ENCODE measurements at regions not wholly inside any gene's neighbourhood (a gene's known extent, or its start where the extent isn't known, plus 50 kb on each side); places are given as distances from the start of the nearest gene placed in this dataset.

DNA sequence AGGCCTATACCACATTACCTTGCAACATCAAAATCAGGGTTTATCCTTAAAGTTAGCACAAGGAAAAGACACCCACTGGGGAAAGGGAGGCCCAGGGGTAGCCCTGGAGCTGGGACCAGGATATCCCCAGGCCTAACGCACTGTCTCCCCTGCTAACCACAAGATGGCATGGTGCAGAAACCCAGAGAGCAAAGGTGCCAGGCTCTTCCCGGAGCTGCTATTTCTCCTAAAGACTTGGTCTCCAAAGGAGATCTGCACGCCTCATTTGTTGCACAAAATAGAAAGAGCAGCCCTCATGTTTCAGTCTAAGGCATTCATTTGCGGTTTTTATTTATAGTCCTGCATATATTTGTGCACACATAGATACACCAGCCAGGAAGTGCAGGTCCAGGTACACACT, 408.6 kb downstream of the SOX9 start:
- TF ChIP-seq, protein P1, sequence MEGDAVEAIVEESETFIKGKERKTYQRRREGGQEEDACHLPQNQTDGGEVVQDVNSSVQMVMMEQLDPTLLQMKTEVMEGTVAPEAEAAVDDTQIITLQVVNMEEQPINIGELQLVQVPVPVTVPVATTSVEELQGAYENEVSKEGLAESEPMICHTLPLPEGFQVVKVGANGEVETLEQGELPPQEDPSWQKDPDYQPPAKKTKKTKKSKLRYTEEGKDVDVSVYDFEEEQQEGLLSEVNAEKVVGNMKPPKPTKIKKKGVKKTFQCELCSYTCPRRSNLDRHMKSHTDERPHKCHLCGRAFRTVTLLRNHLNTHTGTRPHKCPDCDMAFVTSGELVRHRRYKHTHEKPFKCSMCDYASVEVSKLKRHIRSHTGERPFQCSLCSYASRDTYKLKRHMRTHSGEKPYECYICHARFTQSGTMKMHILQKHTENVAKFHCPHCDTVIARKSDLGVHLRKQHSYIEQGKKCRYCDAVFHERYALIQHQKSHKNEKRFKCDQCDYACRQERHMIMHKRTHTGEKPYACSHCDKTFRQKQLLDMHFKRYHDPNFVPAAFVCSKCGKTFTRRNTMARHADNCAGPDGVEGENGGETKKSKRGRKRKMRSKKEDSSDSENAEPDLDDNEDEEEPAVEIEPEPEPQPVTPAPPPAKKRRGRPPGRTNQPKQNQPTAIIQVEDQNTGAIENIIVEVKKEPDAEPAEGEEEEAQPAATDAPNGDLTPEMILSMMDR (conservative IDR thresholded peaks at IDR 0.05; ENCODE audit: low read depth, low read length), result no peak
- no peak for TF ChIP-seq EZH2 (IDR thresholded peaks at IDR 0.05; ENCODE audit: borderline replicate concordance, low read depth, low read length, poor library complexity, severe bottlenecking)

All from A673 (cell line).